ENCODE measurements at regions not wholly inside any gene's neighbourhood (a gene's known extent, or its start where the extent isn't known, plus 50 kb on each side); places are given as distances from the start of the nearest gene placed in this dataset.

DNA sequence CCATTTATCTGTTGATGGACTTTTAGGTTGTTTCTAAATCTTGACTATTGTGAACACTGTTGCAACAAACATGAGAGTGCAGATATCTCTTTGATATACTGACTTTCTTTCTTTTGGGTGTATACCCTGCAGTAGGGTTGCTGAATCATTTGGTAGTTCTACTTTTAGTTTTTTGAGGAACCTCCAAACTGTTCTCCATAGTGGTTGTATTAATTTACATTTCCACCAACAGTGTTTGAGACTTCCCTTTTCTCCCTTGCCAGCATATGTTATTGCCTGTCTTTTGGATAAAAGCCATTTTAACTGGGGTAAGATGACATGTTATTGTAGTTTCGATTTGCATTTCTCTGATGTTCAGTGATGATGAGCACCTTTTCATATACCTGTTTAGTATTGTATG lies 330.0 kb downstream of the DDX10 start:
- TF ChIP-seq FOXK2 (IDR thresholded peaks at IDR 0.05) (no peak), LEF1 (IDR thresholded peaks at IDR 0.05; ENCODE audit: borderline replicate concordance) (no peak), FOXA1 (IDR thresholded peaks at IDR 0.05) (no peak), TARDBP (IDR thresholded peaks at IDR 0.05) (no peak), ARNT (IDR thresholded peaks at IDR 0.05) (no peak), CTBP1 (IDR thresholded peaks at IDR 0.05; ENCODE audit: borderline replicate concordance) (no peak), BHLHE40 (IDR thresholded peaks at IDR 0.05; ENCODE audit: borderline replicate concordance) (no peak), ELF4 (IDR thresholded peaks at IDR 0.05) (no peak)
- TF ChIP-seq, protein P1, sequence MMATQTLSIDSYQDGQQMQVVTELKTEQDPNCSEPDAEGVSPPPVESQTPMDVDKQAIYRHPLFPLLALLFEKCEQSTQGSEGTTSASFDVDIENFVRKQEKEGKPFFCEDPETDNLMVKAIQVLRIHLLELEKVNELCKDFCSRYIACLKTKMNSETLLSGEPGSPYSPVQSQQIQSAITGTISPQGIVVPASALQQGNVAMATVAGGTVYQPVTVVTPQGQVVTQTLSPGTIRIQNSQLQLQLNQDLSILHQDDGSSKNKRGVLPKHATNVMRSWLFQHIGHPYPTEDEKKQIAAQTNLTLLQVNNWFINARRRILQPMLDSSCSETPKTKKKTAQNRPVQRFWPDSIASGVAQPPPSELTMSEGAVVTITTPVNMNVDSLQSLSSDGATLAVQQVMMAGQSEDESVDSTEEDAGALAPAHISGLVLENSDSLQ (IDR thresholded peaks at IDR 0.05) = no peak
